NCI-H2196 treated with DMSO at 0.1 percent for 48 hours (cell line): ENCODE measurements at regions not wholly inside any gene's neighbourhood (a gene's known extent, or its start where the extent isn't known, plus 50 kb on each side); places are given as distances from the start of the nearest gene placed in this dataset.

ENCODE experiments used
- DNase-seq: peaks from one replicate; lab custom pipeline; 2025; ENCODE audit not compliant: unreplicated experiment; lab: John Stamatoyannopoulos, UW

GRCh38 chr18:8536231-8536630 is 73.0 kb upstream of the RAB12 start:
- no peak for DNase-seq

GRCh38 chr18:8536922-8537321 is 72.3 kb upstream of the RAB12 start:
- no peak for DNase-seq

- no peak for DNase-seq
Measured at GRCh38 chr18:8537400-8537799, 71.8 kb upstream of the RAB12 start.

- DNase-seq = no peak
Measured at GRCh38 chr18:8538935-8539334, 70.3 kb upstream of the RAB12 start.

- DNase-seq = no peak
Measured at GRCh38 chr18:8546677-8547076, 62.6 kb upstream of the RAB12 start.

GRCh38 chr18:8548186-8548585 is 61.1 kb upstream of the RAB12 start:
- no peak for DNase-seq

GRCh38 chr18:8549254-8549757 is 59.9 kb upstream of the RAB12 start:
- no peak for DNase-seq

- DNase-seq = no peak
Measured at GRCh38 chr18:8552151-8552550, 57.1 kb upstream of the RAB12 start.

GRCh38 chr18:8554354-8554753 is 54.9 kb upstream of the RAB12 start:
- no peak for DNase-seq

GRCh38 chr18:8556424-8556823 is 52.8 kb upstream of the RAB12 start:
- no peak for DNase-seq
